Neural cell (in vitro differentiated cells): ENCODE measurements at regions not wholly inside any gene's neighbourhood (a gene's known extent, or its start where the extent isn't known, plus 50 kb on each side); places are given as distances from the start of the nearest gene placed in this dataset.
A peak's percentile ranks its signal among the peaks of the same experiment; 100 is the strongest.

Experiments used
- H2AFZ ChIP-seq: fragments of 200-600, 300-800 bp; sonication (generic), shearing (Covaris generic); 2 replicates; pipeline ENCODE4 v1.6.0; 2014; ENCODE audit warnings: low read depth, mild to moderate bottlenecking, antibody characterized with exemption, low read length, moderate library complexity
- H3F3A ChIP-seq: fragments of 200-600 bp; shearing (Covaris generic); 2 replicates; pipeline ENCODE4 v1.6.1; 2016; ENCODE audit warnings: mild to moderate bottlenecking, moderate library complexity, mixed read lengths, antibody characterized with exemption, low read length; ENCODE audit not compliant: insufficient read depth, poor library complexity, severe bottlenecking
- H3K27ac ChIP-seq: fragments of 200-600, 300-800 bp; sonication (generic), shearing (Covaris generic); 2 replicates; pipeline ENCODE4 v1.5.1; 2014; ENCODE audit warnings: mild to moderate bottlenecking, low read length, moderate library complexity
- H3K27me3 ChIP-seq: fragments of 300-800, 200-600 bp; sonication (generic), shearing (Covaris generic); 2 replicates; pipeline ENCODE4 v1.6.0; 2014; ENCODE audit warnings: mild to moderate bottlenecking, low read depth, low read length, moderate library complexity; ENCODE audit not compliant: insufficient read depth
- H3K36me3 ChIP-seq: fragments of 300-800, 200-600 bp; sonication (generic), shearing (Covaris generic); 2 replicates; pipeline ENCODE4 v1.5.1; 2014; ENCODE audit warnings: mild to moderate bottlenecking, antibody characterized with exemption, low read length, moderate library complexity; ENCODE audit not compliant: insufficient read depth
- H3K4me2 ChIP-seq: fragments of 300-800, 200-600 bp; sonication (generic), shearing (Covaris generic); 2 replicates; pipeline ENCODE4 v1.6.0; 2014; ENCODE audit warnings: mild to moderate bottlenecking, low read length
- H3K4me3 ChIP-seq: fragments of 300-800, 200-600 bp; sonication (generic), shearing (Covaris generic); 2 replicates; pipeline ENCODE4 v1.5.1; 2014; ENCODE audit warnings: mild to moderate bottlenecking, low read length, moderate library complexity
- H3K79me2 ChIP-seq: fragments of 200-600 bp; shearing (Covaris generic); replicated peaks from 2 replicates; pipeline ENCODE4 v1.6.0; 2014; ENCODE audit warnings: mild to moderate bottlenecking, low read length, moderate library complexity; ENCODE audit not compliant: insufficient read depth
- H3K9ac ChIP-seq: fragments of 300-800, 200-600 bp; sonication (generic), shearing (Covaris generic); 2 replicates; pipeline ENCODE4 v1.6.1; 2016; ENCODE audit warnings: mild to moderate bottlenecking, low read length, mixed read lengths
- H3K9me2 ChIP-seq: fragments of 200-600 bp; shearing (Covaris generic); 2 replicates; pipeline ENCODE4 v1.6.1; 2016; ENCODE audit warnings: mild to moderate bottlenecking, low read length, mixed read lengths; ENCODE audit not compliant: insufficient read depth
- H3K9me3 ChIP-seq: fragments of 200-600, 300-800 bp; sonication (generic), shearing (Covaris generic); 2 replicates; pipeline ENCODE4 v1.6.1; 2016; ENCODE audit warnings: mild to moderate bottlenecking, mixed run types, low read length, moderate library complexity, mixed read lengths
- H4K20me1 ChIP-seq: fragments of 200-600 bp; shearing (Covaris generic); 2 replicates; pipeline ENCODE4 v1.6.1; 2016; ENCODE audit warnings: mild to moderate bottlenecking, mixed run types; ENCODE audit not compliant: insufficient read depth
- CTCF ChIP-seq: fragments of 450-650 bp; IDR thresholded peaks from 2 replicates; pipeline ENCODE4 v1.5.1; 2014; ENCODE audit warnings: antibody characterized with exemption, mild to moderate bottlenecking, moderate library complexity; ENCODE audit not compliant: poor library complexity, severe bottlenecking
- EP300 ChIP-seq: fragments of 450-650 bp; conservative IDR thresholded peaks from 2 replicates; pipeline ENCODE4 v1.6.1; 2014; ENCODE audit warnings: antibody characterized with exemption, mild to moderate bottlenecking, moderate library complexity; ENCODE audit not compliant: poor library complexity, severe bottlenecking
- EZH2 ChIP-seq: fragments of 200-600, 300-800 bp; shearing (Covaris generic), sonication (generic); IDR thresholded peaks from 2 replicates; pipeline ENCODE4 v1.6.1; 2014; ENCODE audit warnings: antibody characterized with exemption, low read length, borderline replicate concordance, mild to moderate bottlenecking; ENCODE audit not compliant: insufficient read depth, poor library complexity, severe bottlenecking
- MXI1 ChIP-seq: fragments of 450-650 bp; conservative IDR thresholded peaks from 2 replicates; pipeline ENCODE4 v1.6.1; 2014; ENCODE audit warnings: antibody characterized with exemption, mild to moderate bottlenecking; ENCODE audit not compliant: poor library complexity, severe bottlenecking
- POLR2AphosphoS5 ChIP-seq: IDR thresholded peaks from 2 replicates; pipeline ENCODE4 v1.6.1; 2012
- RAD21 ChIP-seq: fragments of 450-650 bp; conservative IDR thresholded peaks from 2 replicates; pipeline ENCODE4 v1.6.1; 2014; ENCODE audit warnings: antibody characterized with exemption, mild to moderate bottlenecking, moderate library complexity
- REST ChIP-seq: IDR thresholded peaks from 2 replicates; pipeline ENCODE4 v1.6.1; 2012; ENCODE audit warnings: borderline replicate concordance
- SMC3 ChIP-seq: fragments of 450-650 bp; conservative IDR thresholded peaks from 2 replicates; pipeline ENCODE4 v1.6.1; 2014; ENCODE audit warnings: antibody characterized with exemption, mild to moderate bottlenecking, moderate library complexity; ENCODE audit not compliant: poor library complexity
- TAF1 ChIP-seq: IDR thresholded peaks from 2 replicates; pipeline ENCODE4 v1.6.1; 2012; ENCODE audit warnings: low read depth

- Histone ChIP-seq H3K9me3 (no peaks in the 10 kb centered on the region), H2AFZ (no peak overlapping the region), H3K4me2 (no peak overlapping the region), H3K9me2 (no peaks in the 10 kb centered on the region), H3K79me2 (no peaks in the 10 kb centered on the region), H3K27me3 (no peaks in the 10 kb centered on the region), H3K27ac (no peak overlapping the region), H3F3A (no peaks in the 10 kb centered on the region), H3K36me3 (no peaks in the 10 kb centered on the region), H3K4me3 (no peak overlapping the region), H4K20me1 (no peaks in the 10 kb centered on the region), H3K9ac (no peak overlapping the region)
- no peak for TF ChIP-seq SMC3
- no peak for TF ChIP-seq REST
- no peak for TF ChIP-seq CTCF
- no peak for TF ChIP-seq MXI1
- TF ChIP-seq RAD21: no peak
- no peak for TF ChIP-seq EP300
- no peak for TF ChIP-seq TAF1
- no peak for TF ChIP-seq EZH2
- TF ChIP-seq POLR2AphosphoS5: no peak
Measured at GRCh38 chr15:94141802-94142201, 89.6 kb upstream of the MCTP2 start.

- Histone ChIP-seq H3K9ac (no peak overlapping the region), H3K79me2 (no peaks in the 10 kb centered on the region), H2AFZ (no peak overlapping the region), H3K36me3 (no peaks in the 10 kb centered on the region), H3K9me3 (peaks cover 4% of the 10 kb centered on the region), H3F3A (no peaks in the 10 kb centered on the region), H3K4me3 (no peak overlapping the region), H3K27ac (no peak overlapping the region), H3K27me3 (no peaks in the 10 kb centered on the region), H3K4me2 (no peak overlapping the region), H3K9me2 (no peaks in the 10 kb centered on the region), H4K20me1 (no peaks in the 10 kb centered on the region)
- TF ChIP-seq EP300 (no peak), CTCF (peak; percentile 21)
Measured at GRCh38 chr15:94135486-94136147, 95.7 kb upstream of the MCTP2 start.
